GM19452 (cell line): ENCODE measurements at regions not wholly inside any gene's neighbourhood (a gene's known extent, or its start where the extent isn't known, plus 50 kb on each side); places are given as distances from the start of the nearest gene placed in this dataset.

Experiments
- ATAC-seq: cut with Tn5 transposase; IDR thresholded peaks from one replicate; pipeline ENCODE4 v1.9.1; 2021; ENCODE audit not compliant: unreplicated experiment

DNA sequence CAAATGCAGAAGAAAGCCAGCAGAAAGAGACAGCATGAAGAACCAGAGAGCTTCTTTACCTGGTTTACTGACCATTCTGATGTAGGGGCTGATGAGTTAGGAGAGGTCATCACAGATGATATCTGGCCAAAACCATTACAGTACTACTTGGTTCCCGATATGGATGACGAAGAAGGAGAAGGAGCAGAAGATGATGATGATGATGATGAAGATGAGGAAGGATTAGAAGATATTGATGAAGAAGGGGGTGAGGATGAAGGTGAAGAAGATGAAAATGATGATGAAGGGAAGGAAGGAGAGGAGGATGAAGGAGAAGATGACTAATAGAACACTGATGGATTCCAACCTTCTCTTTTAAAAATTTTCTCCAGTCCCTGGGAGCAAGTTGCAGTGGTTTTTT lies 178.2 kb upstream of the CRY1 start:
- no peak for ATAC-seq

DNA sequence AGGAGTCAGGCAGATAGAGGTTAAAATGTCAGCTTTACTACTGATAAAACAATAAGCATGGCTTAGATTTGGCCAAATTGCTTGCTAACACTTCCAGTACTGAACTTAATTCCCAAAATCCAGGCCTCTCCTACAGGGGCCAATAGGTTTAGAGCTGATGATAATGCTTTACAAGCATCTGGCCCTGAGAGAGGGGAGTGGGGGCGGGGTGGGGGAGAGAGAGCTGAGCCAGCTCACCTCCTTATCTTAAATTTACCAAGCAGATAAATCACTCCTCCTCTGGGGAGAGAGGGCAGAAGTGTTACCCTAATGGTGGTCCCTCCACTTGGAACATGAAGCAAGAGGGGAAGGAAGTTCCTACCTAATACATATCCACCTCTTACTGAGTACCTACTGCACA lies 182.2 kb upstream of the CRY1 start:
- no peak for ATAC-seq

DNA sequence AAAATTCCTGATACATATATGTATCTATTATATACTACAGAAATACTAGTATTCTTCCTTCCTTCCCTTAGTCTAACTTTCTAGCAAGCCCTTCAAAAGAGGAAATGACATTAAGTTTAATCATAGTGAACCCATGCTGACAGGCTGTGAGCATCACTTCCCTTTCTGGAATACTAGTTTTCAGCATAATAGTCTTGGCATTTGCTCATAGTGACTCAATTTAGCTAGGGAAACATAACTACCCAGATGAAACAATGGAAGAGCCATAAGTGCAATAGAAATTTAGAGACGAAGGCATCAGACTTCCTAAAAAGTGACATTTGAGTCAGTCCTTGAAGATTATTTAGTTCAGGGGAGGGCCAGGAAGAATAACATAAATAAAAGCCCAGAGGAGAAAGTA lies 184.5 kb upstream of the CRY1 start:
- ATAC-seq: no peak

DNA sequence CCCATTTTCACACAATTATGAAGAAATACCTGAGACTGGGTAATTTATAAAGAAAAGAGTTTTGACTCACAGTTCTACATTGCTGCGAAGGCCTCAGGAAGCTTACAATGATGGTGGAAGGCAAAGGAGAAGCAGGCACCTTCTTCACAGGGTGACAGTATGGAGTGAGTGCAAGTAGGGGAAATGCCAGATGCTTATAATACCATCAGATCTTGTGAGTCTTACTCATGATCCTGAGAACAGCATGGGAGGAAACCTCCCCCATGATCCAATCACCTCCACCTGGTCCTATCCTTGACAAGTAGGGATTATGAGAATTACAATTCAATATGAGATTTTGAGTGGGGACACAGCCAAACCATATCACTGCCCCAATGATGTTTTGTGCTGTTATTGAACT lies 189.3 kb upstream of the CRY1 start:
- ATAC-seq: no peak

DNA sequence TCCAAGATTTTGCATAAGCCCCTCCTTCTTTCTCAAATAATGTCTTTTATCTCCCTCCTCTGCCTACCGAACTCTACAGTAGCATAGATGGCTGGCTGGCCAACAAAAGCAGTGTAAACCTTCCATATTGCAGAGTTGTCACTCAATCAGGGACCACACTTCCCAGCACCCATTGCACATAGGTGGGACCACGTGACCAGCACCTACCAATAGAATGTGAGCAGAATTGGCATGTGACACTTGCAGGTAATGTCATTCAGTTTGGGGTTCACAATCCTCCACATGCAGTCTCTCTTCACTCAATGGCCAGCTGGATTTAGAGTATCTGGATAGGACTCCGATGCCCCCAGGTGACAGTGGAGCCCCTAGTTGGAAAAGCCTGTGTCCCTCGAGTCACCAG lies 190.3 kb upstream of the CRY1 start:
- no peak for ATAC-seq

DNA sequence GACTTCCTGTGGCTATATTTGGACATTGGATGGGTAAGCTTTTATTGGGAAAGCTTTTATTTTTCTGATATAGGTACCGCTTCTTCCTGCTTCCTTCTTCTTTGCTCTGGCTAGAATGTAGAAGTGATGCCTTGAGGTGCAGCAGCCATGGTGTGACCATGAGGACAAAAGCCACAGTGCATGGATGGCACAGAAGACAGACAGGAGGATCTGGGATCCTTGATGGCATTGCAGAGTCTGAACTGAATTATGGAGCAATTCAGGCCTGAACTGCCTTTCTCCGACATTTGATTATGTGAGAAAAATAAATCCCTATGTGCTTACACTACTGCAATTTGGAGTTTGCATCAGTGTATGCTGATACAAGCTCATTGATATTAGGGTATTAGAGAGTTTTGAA lies 191.3 kb upstream of the CRY1 start:
- ATAC-seq: no peak

DNA sequence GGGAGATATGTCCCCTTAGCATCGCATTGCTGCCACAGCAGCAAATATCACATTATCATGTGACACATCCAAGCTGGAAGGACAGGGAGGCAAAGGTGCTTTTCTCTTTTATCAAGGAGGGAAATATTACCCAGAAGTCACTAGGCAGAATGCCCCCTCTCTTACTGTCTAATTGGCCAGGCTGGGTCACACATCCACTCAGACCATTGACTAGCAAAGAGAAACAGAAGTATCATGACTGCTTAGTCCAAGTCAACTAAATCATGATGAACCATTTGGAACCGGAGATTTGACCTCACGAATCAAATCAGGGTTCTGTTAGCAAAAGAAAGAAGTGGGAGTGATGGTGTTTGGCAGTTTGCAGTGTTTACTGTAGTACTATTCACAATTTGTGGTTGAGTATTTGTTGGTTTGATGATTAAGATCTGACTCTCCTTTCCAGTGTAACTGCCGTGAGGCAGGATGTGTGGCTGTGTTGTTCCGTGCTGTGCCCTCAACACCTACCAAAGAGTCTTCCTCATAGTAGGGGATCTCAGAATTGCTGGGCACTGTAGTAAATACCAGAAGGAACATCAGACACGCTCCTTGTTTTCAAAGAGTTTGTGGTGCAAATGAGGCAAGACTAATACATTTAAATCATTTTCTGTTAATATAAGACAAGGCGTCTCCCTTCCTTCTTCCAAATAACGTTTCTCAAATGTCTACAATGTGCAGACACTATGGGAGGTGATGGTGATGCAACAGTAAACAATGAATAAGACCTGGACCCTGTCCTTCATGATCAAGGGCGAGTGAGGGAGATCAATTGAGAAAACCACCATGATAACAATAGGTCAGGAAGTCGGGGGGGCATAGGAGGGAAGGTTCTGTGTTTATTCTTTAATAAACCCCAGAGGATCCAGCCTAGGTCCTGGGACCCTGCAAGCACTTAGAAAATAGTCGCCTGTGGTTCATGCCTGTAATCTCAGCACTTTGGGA lies 194.4 kb upstream of the CRY1 start:
- ATAC-seq: no peak

DNA sequence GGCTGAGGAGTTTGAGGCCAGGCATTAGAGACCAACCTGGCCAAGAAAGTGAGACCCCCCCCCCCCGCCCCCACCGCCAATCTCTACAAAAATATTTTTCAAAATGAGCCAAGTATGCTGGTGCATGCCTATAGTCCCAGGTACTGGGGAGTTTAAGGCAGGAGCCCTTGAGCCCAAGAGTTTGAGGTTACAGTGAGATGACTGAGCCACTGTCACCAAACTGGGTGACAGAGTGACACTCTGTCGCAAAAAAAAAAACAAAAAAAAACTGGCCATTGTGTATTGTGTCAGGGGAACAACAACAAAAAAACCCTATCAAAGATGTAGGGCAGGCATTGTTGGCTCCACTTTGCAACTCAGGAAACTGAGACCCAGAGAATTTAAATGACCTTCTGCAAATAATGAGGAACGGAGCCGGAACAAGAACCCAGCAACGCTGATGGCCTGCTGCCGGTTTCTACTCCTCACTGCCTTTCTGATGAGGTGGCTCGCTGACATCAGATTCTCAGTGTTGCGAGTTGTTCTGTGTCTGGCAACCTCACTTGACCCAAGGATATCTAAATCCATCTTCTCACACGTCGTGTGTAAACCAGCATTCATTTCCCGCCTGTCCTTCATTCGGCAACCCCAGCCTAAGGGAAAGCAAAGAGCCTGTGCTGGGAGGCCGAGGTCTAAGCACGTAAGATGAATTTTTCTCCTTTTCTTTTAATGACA lies 195.2 kb upstream of the CRY1 start:
- no peak for ATAC-seq

DNA sequence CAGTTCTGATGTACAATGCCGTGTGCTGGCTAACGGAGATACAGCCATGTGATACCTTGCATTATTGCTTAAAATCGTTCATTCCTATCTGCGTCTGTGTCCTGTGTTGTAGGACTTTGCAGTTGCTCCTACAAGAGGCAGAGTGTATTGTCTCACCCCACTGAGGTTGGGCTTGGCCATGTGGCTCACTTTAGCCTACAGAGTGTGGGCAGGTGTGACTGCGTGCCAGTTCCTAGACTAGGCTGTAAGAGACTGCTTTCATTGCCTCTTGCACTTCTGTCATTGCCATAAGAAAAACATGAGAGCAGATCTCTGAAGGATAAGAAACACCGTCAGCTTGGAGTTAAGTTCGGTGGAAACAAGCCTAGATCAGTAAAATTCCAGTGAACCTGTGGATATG lies 197.7 kb upstream of the CRY1 start:
- no peak for ATAC-seq

DNA sequence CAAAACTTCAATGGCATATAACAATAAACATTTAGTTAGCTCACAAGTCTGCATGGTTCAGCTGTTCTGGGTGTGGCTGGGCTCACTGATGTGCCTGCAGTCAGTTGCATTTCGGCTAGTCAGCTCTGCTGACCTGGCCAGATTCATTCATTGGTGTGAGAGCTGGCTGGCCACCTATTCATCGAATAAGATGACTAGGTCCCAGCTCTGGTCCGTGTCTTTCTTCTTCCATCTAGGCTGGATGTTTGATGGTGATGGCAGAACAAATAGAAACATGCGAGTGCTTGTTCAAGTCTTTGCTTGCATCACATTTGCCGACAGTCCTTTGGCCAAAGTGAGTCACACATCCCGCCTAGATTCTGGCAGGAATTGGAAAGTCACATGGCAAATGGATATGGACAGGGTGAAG lies 203.3 kb upstream of the CRY1 start:
- no peak for ATAC-seq

DNA sequence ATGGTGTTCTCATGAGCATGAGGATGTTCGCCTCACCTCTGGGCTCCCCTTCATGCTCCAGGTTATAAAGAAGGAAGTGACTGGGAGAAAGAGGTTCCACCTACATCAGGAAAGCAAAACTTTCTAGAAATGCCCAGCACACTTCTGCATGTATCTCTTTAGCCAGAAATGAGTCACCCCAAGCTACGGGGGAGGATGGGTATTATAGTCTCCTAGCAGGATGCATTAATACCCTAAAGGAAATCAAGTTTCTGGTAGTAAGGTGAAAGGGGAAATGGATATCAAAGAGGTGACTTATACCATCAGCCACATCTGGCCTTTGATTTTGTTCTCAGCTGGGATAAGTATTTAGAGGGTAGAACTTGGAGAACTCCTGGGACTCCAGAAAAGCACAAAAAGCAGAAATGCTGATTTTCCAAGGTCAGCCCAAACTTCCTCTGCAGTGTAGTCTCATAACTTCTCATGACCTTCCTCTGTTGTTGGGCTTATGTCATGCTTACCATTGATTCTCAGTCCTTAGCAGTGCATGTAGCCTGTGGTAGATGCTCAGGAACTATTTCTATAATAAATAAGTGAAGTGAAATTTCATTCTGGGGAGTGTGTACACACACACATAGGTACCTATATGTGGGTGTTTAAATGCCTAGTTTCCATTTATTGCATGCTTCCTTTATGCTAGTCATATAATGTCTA lies 209.4 kb upstream of the CRY1 start:
- no peak for ATAC-seq

DNA sequence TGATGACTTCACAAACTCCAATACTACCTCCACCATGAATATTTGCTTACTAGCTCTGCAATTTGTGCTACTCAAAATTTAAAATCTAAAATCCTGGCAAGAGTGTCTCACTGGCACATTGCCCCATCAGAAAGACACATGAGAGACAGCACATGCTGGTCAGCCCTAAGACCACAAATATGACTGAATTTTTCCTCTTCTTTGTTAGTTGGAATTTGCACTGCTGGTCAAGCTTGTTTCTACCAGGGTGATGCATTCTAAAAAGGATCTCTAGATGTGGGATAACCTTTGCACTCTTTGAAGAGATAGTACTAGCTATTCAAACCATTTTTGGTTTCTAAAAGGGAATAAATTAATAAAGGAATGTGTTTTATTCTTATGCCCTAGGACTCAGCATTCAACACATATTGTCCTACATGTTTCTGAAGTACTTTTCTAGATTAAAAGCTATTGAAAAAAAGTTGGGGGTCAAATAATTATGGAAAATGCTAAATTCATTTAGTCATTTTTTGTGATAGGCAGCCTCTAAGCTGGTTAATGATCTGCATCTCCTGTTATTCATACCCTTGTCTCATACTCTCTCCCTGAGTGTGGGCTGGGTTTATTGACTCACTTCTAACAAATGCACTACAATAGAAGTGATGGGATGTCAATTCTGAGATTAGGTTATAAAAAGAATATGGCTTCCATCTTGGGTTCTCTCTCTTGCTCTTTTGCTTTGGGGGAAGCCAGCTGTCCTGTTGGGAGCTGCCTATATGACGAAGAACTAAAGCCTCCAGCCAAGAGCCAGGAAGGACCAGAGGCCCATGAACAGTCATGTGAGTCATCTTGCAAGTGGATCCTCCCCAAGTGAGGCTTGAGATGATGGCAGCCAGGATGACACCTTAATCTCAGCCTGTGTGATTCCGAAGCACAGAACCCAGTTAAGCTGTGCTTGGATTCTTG lies 211.5 kb upstream of the CRY1 start:
- ATAC-seq: no peak

DNA sequence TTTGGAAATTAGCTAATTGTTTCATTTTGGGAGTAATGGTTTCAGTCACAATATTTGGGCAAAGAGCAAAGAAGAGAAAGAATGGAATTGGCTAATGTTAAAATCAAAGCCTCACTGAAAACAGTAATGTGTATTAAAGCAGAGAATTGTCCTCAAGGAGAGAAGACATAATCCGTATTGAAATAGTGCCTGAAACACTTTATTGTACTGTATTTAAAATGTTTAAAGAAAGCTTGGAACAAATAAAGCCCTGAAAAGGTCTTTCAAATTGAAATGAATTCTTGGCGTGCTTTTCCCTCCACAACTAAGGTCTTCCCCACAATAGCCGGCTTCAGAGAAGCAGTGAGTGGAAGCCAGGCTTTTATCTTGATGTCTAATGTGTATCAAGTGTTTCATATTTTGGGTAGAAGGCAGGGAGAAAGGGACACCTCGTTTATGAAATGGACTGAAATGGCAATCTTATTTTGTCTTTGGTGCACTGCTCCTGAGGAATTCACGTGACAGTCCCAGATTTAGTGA lies 212.9 kb upstream of the CRY1 start:
- no peak for ATAC-seq

DNA sequence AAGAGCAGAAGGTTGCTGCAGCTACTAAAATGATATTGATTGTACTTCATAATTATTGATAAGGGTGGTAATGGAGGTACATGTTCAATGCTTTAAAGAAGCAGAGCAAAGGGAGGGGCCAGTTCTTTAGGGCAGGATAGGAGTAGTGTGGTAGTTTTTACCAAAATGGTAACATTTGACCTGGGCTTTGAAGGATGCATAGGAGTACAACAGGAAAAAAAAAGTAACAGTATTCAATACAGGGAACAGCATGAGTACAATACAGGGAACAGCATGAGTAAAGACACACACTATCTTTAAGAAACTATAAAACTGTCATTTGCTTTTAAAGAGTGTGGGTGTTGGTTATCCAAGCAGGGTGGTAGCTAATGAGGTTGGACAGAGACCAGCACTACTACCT lies 215.0 kb upstream of the CRY1 start:
- no peak for ATAC-seq

DNA sequence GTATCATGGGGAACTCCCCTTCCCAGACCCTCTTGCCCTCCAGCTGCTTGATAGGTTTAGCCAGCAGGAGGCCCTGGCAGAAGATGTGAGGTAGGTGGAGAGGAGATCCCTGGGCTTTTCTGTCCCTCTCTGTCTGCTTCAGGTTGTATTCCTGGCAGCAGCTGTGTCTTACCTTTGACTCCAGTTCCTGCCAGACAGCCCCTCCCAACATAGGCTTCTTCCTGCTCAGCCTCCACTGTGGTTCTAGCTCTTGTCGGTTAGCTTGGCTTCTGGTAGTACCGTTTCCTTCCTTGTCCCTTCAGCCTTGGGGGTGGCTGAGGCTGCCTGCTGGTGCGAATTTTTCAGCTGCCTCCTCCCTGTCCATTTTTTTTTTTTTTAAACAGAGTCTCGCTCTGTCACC lies 215.7 kb upstream of the CRY1 start:
- no peak for ATAC-seq

DNA sequence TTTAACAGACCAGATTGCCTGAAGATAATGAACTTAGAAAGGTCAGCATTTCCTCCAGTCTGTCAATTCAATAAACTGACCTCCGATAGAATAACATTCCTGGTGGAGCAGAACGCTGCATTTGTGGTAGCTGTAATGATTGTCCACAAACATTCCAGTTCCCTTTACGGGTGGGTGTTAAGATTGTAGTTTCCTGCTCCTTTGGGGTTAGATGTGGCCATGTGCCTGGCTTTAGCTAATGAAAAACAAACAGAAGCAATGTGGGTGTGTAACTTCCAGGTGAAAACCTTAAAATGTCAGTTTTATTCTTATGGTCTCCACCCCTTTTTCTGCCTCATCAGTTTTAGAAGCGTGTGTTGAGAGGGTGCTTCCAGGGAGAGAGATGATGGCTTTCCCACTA lies 217.3 kb upstream of the CRY1 start:
- ATAC-seq: no peak

DNA sequence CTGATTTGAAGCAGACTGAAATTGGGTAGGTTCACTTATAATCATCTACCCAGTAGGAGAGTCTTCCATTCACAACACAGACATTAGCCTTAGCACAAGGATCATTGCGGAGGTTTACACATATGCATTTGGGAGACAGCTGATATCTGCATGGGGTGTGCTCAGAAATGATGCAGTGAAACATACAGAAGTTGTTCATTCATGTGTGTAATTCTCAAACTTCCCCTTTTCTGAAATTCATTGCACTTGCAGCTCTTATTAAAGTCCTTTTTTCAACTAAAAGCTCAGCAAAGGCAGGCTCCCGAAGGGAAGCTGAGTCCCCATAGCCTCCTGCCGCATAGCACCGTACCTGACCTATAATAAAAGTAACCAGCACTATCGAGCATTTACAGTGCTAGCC lies 218.3 kb upstream of the CRY1 start:
- no peak for ATAC-seq

DNA sequence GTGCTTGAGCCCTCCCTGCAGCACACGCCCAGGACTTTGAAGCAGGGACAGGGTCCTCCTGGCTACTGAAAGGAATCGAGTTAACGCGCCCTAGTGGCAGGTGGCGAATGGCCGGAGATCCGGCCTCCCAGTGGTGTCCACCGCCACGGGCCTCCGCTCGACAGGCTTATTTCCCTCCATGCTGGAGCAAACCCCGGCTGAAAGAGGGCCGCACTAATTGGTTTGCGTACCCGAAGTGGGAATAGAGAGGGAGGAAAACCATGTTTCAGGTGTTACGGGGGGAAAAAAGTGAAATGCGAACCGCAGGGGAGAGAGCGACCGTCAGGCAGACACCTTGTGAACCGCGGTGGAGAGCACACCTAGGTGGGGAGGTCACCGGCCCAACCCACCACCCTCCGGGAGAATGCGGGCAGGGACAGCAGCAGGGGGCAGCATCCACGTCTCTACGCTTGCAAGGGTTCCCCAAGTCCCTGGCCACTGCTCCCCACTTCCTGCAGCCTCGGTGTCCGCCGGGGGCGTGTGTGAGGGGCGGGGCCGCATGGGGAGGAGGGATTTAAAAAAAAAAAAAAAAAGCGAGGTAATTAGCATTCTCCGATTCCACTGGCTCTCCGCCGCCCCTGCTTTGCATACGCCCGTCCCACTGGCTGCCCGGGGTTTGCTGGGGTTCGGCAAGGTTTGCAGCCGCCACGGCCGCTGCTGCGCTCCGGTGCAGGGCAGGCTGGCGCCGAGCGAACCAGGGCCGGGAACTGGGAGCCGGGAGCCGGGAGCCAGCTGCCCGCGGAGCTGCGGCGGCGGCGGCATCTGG lies 224.6 kb upstream of the CRY1 start:
- ATAC-seq: no peak

DNA sequence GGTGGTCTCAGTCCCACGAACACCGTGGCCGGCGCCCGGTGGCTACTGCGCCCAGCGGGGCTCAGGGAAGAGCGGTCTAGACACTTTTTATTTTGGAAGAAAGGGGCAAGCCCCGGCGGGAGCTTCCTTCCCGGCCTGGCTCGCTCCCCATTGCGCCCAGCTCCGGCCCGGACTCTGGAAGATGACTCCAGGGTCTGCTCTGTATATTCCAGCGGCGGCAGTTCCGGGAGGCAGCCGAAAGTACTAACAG lies 225.1 kb upstream of the CRY1 start:
- ATAC-seq: no peak
